SU-DHL-6 (cell line): ENCODE measurements at regions not wholly inside any gene's neighbourhood (a gene's known extent, or its start where the extent isn't known, plus 50 kb on each side); places are given as distances from the start of the nearest gene placed in this dataset.

ENCODE experiments used
- H2AFZ ChIP-seq: fragments of 200-600 bp; sonication (generic); 2 replicates; pipeline ENCODE4 v1.6.1; 2014; ENCODE audit warnings: low read depth, mild to moderate bottlenecking, moderate library complexity, mixed read lengths, antibody characterized with exemption, low read length; ENCODE audit not compliant: severe bottlenecking
- H3F3A ChIP-seq: fragments of 200-600 bp; shearing (Covaris generic); 2 replicates; pipeline ENCODE4 v1.6.0; 2016; ENCODE audit warnings: antibody characterized with exemption, mild to moderate bottlenecking; ENCODE audit not compliant: insufficient read depth
- H3K27ac ChIP-seq: fragments of 200-600 bp; sonication (generic); 2 replicates; pipeline ENCODE4 v1.5.1; 2016; ENCODE audit warnings: low read depth, mild to moderate bottlenecking, low read length, moderate library complexity, mixed read lengths
- H3K27me3 ChIP-seq: fragments of 200-600 bp; sonication (generic), shearing (Covaris generic); 2 replicates; pipeline ENCODE4 v1.6.0; 2014; ENCODE audit warnings: mild to moderate bottlenecking, low read length
- H3K36me3 ChIP-seq: fragments of 200-600 bp; sonication (generic); 2 replicates; pipeline ENCODE4 v1.6.1; 2014; ENCODE audit warnings: mild to moderate bottlenecking, low read length, mixed read lengths
- H3K4me2 ChIP-seq: fragments of 300-600, 200-600 bp; shearing (Covaris generic), sonication (generic); 2 replicates; pipeline ENCODE4 v1.6.0; 2014; ENCODE audit warnings: low read length, low read depth, mild to moderate bottlenecking; ENCODE audit not compliant: poor library complexity, severe bottlenecking
- H3K4me3 ChIP-seq: fragments of 200-600 bp; sonication (generic); 2 replicates; pipeline ENCODE4 v1.5.1; 2014; ENCODE audit warnings: antibody characterized with exemption, low read length, mild to moderate bottlenecking, mixed read lengths; ENCODE audit not compliant: insufficient read depth, poor library complexity, severe bottlenecking
- H3K79me2 ChIP-seq: fragments of 200-600 bp; sonication (generic); 2 replicates; pipeline ENCODE4 v1.6.1; 2014; ENCODE audit warnings: mild to moderate bottlenecking, low read length, moderate library complexity; ENCODE audit not compliant: insufficient read depth
- H3K9ac ChIP-seq: fragments of 200-600 bp; sonication (generic); 2 replicates; pipeline ENCODE4 v1.7.0; 2014; ENCODE audit warnings: mild to moderate bottlenecking, low read length
- H3K9me2 ChIP-seq: fragments of 200-600 bp; sonication (generic); replicated peaks from 2 replicates; pipeline ENCODE4 v1.6.1; 2014; ENCODE audit warnings: low read length; ENCODE audit not compliant: insufficient read depth
- H3K9me3 ChIP-seq: fragments of 200-600 bp; sonication (generic); 2 replicates; pipeline ENCODE4 v1.6.1; 2014; ENCODE audit warnings: low read length, mixed read lengths; ENCODE audit not compliant: insufficient read depth
- H4K20me1 ChIP-seq: fragments of 200-600 bp; sonication (generic); 2 replicates; pipeline ENCODE4 v1.6.1; 2014; ENCODE audit warnings: low read depth, mild to moderate bottlenecking, antibody characterized with exemption, low read length, moderate library complexity, mixed read lengths
- CTCF ChIP-seq: fragments of 200-600 bp; sonication (generic); IDR thresholded peaks from one replicate; pipeline ENCODE4 v1.5.1; 2017; ENCODE audit warnings: antibody characterized with exemption, mild to moderate bottlenecking, low read length, moderate library complexity; ENCODE audit not compliant: insufficient read depth, poor library complexity, severe bottlenecking
- EZH2phosphoT487 ChIP-seq: fragments of 200-600 bp; sonication (generic), shearing (Covaris generic); conservative IDR thresholded peaks from 2 replicates; pipeline ENCODE4 v1.6.1; 2018; ENCODE audit warnings: mild to moderate bottlenecking, antibody characterized with exemption, low read length, moderate library complexity, mixed read lengths

GRCh38 chr4:167424341-167425256, 190.3 kb upstream of the SPOCK3 start:
- no peaks in the 10 kb centered on the region for H3K27me3 ChIP-seq
- H3K36me3 ChIP-seq, result no peaks in the 10 kb centered on the region
- H3K79me2 ChIP-seq, result no peaks in the 10 kb centered on the region
- TF ChIP-seq CTCF, result no peak
- TF ChIP-seq EZH2phosphoT487, result no peak
- H3F3A ChIP-seq, result no peaks in the 10 kb centered on the region
- no peak overlapping the region for H3K27ac ChIP-seq
- no peak overlapping the region for H3K4me3 ChIP-seq
- H3K4me2 ChIP-seq, result no peak overlapping the region
- no peaks in the 10 kb centered on the region for H4K20me1 ChIP-seq
- H2AFZ ChIP-seq, result no peak overlapping the region
- no peaks in the 10 kb centered on the region for H3K9me3 ChIP-seq
- H3K9me2 ChIP-seq, result no peaks in the 10 kb centered on the region
- no peak overlapping the region for H3K9ac ChIP-seq

GRCh38 chr4:167428156-167428555, 193.9 kb upstream of the SPOCK3 start:
- no peaks in the 10 kb centered on the region for H3F3A ChIP-seq
- no peaks in the 10 kb centered on the region for H3K9me2 ChIP-seq
- no peaks in the 10 kb centered on the region for H3K79me2 ChIP-seq
- TF ChIP-seq CTCF (no peak), EZH2phosphoT487 (no peak)
- no peaks in the 10 kb centered on the region for H3K27me3 ChIP-seq
- no peak overlapping the region for H3K4me3 ChIP-seq
- H3K9ac ChIP-seq, result no peak overlapping the region
- no peak overlapping the region for H3K4me2 ChIP-seq
- H3K27ac ChIP-seq, result no peak overlapping the region
- H2AFZ ChIP-seq, result no peak overlapping the region
- no peaks in the 10 kb centered on the region for H4K20me1 ChIP-seq
- no peaks in the 10 kb centered on the region for H3K9me3 ChIP-seq
- no peaks in the 10 kb centered on the region for H3K36me3 ChIP-seq

GRCh38 chr4:167431371-167431770, 197.1 kb upstream of the SPOCK3 start:
- Histone ChIP-seq H3K9ac (no peak overlapping the region), H3K4me3 (no peak overlapping the region), H3K79me2 (no peaks in the 10 kb centered on the region), H3F3A (no peaks in the 10 kb centered on the region), H3K9me2 (no peaks in the 10 kb centered on the region), H3K4me2 (no peak overlapping the region), H2AFZ (no peak overlapping the region), H3K36me3 (no peaks in the 10 kb centered on the region), H3K9me3 (no peaks in the 10 kb centered on the region), H3K27me3 (no peaks in the 10 kb centered on the region), H4K20me1 (no peaks in the 10 kb centered on the region), H3K27ac (no peak overlapping the region)
- TF ChIP-seq EZH2phosphoT487, result no peak
- no peak for TF ChIP-seq CTCF
